Peyer's patch (tissue), 4 donors: ENCODE measurements at regions not wholly inside any gene's neighbourhood (a gene's known extent, or its start where the extent isn't known, plus 50 kb on each side); places are given as distances from the start of the nearest gene placed in this dataset.

Experiments
- POLR2A ChIP-seq, 2 donors: fragments of 450-650 bp; IDR thresholded peaks; one replicate each; pipeline ENCODE4 v1.5.1; 2017; ENCODE audit warnings: antibody characterized with exemption in 2 of 2, mild to moderate bottlenecking in 2 of 2, moderate library complexity in 2 of 2
- TF ChIP-seq, protein P1 (sequence below), 6 experiments: fragments of 450-650 bp in 4 of 6; fragments of 200-600 bp in 2 of 6; sonication (generic) in 1 of 6; IDR thresholded peaks; one replicate each; pipeline ENCODE4 v1.5.1; 2017 to 2019; ENCODE audit warnings: antibody characterized with exemption in 6 of 6, mild to moderate bottlenecking in 3 of 6, moderate library complexity in 1 of 6

DNA sequence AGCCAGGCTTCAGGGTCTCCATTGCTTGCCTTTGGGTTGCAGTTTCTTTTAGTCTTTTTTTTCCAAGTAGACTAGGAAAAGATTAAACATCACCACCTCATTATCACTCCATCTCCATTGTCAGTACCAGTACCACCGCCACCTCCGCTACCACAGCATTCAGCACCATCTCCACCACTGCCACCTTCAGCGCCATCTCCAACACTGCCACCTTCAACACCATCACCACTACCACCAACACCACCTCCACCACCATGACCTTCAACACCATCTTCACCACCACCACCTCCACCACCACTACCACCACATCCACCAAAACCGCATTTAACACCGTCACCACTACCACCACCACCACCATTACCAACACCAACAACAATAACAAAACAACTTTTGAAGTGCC is 141.5 kb upstream of the MPHOSPH6 start:
- TF ChIP-seq, protein P1, sequence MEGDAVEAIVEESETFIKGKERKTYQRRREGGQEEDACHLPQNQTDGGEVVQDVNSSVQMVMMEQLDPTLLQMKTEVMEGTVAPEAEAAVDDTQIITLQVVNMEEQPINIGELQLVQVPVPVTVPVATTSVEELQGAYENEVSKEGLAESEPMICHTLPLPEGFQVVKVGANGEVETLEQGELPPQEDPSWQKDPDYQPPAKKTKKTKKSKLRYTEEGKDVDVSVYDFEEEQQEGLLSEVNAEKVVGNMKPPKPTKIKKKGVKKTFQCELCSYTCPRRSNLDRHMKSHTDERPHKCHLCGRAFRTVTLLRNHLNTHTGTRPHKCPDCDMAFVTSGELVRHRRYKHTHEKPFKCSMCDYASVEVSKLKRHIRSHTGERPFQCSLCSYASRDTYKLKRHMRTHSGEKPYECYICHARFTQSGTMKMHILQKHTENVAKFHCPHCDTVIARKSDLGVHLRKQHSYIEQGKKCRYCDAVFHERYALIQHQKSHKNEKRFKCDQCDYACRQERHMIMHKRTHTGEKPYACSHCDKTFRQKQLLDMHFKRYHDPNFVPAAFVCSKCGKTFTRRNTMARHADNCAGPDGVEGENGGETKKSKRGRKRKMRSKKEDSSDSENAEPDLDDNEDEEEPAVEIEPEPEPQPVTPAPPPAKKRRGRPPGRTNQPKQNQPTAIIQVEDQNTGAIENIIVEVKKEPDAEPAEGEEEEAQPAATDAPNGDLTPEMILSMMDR (IDR thresholded peaks at IDR 0.05) = no peak
- TF ChIP-seq POLR2A (IDR thresholded peaks at IDR 0.05) = no peak
